HG02763 (cell line): ENCODE measurements at regions not wholly inside any gene's neighbourhood (a gene's known extent, or its start where the extent isn't known, plus 50 kb on each side); places are given as distances from the start of the nearest gene placed in this dataset.
A peak's percentile ranks its signal among the peaks of the same experiment; 100 is the strongest.

Source experiments
- ATAC-seq: cut with Tn5 transposase; IDR thresholded peaks from one replicate; pipeline ENCODE4 v1.9.1; 2021; ENCODE audit warnings: mild to moderate bottlenecking, moderate library complexity; ENCODE audit not compliant: unreplicated experiment

DNA sequence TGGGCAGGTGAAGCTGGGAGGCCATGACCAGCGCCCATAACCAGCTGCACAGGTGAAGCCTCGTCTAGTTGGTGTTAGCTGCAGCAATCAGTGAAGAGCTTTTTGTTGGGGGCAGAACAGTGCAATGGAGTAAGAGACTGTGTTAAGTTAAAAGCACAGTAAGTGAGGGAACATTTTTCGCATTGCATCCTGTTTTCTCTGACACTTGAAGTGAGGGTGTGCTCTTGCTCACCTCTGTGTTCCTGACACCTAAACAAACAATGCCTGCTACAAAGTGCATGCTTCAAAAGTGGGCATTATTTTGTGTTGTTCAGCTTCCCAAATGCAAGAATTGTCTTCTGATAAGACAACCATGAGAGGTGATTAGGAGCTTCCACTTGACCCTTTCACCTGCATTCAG is 324.0 kb upstream of the ACVR2A start:
- ATAC-seq, result no peak

DNA sequence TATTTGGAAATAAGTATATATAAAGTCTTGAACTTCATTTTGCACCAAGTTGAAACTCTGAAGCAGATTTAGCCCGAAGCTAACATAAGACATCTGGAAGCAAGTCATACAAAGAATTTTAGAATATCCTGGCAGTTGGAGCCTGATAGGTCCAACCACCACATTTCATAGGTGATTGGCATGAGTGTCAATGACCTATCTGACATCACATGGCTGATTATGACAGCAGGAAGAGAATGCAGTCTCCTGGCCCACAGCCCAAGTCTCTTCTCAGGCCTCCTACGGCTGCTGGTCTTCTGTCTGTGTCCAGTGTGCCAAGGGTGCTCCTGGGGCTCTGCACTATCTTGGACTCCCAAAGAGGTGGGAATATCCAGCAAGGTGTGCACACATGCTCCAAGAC is 325.7 kb upstream of the ACVR2A start:
- ATAC-seq, result no peak

DNA sequence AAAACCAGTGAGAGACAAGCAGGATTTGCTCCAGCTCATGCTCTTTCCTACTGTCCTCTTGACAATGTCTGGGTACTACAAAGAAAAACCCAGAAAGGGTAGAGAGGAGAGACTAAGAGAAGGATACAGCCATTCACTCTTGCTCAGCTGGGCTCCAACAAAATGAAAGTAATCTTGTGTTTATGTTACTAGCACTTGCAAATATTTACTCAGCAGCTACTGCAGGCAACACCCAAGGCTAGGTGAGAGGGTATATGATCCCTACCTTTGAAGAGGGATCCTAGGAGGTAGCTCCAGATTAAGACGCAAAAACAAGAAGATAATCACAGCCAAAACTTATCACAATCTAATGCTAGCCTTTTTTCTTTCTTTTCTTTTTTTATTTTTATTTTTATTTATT is 329.6 kb upstream of the ACVR2A start:
- ATAC-seq, result no peak

DNA sequence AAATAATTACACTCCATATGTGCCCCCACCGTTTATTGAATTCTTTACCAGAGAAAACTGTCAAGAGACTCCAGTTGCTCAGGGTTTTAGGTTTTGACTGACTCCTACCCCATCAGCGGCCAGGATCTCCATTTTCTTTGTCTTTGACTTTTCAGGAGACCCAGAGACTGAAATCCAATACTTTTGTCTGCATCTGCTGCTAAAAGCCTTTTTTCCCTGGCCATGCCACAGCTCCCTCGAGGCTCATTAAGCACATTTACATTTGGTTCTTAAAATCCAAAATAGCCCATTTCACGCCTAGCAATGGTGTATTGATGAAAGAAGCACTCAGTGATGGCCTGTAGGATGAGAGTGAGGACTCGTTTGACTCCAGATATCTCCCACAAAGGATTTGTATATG is 332.6 kb upstream of the ACVR2A start:
- ATAC-seq, result no peak

DNA sequence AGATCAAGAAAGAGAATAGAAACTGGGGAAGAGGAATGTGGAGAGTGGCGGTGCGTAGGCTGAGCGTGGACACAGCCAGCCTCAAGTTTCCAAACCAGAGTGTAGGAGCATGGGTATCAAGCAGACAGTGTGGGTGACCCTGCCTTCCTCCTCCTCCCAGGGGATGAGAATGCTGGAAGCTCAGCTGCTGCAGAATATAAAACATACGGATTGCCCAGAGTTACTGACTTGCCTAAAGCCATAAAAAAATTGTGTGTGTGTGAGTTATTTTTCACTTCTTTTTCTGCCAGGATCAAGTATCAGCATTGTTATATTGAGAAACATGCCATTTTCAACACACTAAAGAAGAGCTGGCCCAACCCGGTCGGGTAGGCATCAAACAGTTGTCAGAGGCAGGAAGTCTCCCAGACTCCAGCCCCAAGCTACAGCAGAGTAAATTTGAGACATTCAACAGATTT is 333.3 kb upstream of the ACVR2A start:
- ATAC-seq, result no peak

DNA sequence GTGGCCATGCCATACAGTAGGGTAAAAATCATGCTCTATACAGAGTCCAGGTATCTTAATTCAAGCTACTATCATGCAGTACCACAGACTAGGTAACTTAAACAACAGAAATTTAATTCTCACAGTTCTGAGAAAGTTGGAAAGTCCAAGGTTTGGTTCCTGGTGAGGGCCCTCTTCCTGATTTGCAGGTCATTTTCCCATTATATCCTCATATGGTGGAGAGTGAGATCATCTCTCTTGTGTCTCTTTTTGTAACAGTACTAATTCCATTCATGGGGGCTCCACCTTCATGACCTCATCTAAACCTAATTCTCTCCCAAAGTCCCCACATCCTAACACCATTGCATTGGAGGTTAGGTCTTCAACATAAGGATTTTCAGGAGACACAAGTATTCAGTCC is 335.0 kb upstream of the ACVR2A start:
- no peak for ATAC-seq

DNA sequence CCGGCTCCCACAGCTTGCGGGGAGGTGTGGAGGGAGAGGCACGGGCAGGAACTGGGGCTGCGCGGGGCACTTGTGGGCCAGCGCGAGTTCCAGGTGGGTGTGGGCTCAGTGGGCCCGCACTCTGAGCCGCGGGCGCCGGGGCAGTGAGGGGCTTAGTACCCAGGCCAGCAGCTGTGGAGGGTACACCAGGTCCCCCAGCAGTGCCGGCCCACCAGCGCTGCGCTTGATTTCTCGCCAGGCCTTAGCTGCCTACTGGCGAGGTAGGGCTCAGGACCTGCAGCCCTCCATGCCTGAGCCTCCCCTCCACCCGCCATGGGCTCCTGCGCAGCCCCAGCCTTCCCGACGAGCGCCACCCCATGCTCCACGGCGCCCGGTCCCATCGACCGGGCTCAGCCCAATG is 337.9 kb upstream of the ACVR2A start:
- ATAC-seq, result no peak

DNA sequence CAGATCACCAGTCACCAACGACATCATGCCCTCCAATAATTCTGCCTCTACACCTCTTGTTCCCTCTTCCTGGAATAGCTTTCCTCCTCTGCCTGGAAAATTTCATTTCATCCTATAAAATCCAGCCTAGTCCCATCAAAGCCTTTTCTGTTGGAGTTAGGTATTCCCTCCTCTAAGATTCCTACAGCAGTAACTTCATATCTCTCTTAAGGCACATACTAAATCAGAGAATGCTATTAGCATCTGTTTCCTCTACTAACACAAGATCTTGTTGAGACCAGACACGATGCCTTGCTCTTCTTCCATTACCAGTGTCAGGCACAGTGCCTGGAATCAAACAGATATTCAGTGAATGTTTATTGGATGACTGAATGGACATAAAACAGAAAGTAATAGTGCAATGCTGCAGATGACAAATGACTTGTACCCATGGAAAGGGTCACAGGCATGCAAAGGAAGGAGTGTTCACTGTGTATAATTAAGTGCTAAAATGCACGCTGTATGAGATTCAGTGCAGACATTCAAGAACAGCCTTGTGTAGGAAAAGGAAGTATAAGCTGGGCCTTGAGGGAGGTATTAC is 342.0 kb upstream of the ACVR2A start:
- no peak for ATAC-seq

DNA sequence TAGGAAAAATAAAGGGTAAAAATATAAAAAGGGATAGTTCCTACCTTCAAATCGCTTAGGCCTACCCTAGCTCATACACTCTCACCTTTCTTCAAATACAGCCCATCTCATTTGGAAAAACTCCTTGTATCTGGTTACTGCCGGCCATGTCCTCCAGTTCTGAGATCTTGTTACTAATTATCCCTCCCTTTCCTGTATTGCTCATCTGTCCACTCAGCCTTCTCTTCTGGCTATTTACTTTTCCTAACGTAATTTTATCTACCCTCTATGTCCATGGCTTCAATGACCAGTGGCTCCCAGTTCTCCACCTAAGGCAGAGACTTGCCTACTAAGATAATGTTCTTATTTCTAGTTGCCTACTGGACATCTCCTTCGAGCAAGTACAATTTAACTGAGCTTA is 342.9 kb upstream of the ACVR2A start:
- no peak for ATAC-seq

DNA sequence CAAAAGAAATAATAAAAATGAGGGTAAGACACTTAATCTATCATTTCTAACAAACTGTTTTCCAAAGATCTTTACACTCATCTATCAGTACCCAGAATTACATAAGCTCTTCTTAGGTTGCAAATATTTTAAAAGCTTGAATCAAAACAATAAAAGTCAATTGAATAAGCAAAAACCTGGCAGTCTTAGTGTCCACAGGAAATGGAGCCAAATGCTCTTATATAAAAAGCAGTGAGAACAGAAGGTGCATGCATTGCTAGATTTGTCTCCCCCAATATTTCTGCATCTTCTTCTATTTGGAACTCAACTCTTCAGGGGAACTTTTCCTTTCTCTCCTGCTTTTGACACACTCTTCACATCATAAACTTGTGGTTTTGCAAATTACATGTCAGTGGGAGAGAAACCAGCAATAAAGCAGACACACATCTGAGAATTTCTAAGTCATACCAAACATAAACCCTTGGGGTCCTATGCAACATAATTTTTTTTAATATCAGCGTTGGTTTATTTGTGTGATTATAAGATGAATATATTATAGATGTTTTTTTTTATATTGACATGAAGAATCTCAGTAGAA is 343.9 kb upstream of the ACVR2A start:
- no peak for ATAC-seq

DNA sequence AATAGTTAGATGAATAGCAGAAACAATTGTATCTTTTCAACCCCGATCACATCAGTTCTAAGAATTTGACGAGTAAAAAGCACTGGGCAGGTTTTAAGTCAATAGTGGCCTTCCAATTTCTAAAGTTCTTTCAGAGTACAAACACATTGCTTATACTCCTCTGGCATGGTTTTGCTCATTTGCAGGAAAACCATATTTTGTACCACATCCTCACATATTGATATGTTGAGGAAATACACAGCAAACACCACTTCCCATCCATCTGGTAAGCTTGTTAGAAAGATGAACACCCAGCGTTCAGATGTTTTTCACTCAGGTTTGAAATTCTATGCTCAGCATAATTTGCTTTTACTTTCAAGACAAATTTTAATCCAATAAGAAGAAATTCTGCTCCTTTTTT is 344.6 kb upstream of the ACVR2A start:
- no peak for ATAC-seq

DNA sequence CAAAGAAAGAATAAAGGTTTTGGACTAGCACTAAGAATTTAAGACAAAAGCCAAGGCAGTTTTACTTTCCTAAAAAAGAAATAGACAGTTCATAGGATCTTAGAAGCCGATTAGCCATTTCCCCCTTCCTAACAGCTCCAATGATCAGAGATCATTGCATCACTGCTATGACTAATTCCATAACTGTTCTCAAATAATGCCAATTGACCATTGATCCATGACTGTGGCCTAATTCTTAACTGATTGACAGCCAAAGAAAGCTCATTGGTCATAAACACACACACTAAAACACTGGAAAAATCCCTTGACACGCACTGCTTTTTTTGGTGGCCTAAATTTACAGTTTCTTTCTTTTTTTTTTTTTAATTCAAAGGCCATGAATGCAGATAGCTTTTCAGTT is 345.0 kb upstream of the ACVR2A start:
- peak; percentile 61 for ATAC-seq

DNA sequence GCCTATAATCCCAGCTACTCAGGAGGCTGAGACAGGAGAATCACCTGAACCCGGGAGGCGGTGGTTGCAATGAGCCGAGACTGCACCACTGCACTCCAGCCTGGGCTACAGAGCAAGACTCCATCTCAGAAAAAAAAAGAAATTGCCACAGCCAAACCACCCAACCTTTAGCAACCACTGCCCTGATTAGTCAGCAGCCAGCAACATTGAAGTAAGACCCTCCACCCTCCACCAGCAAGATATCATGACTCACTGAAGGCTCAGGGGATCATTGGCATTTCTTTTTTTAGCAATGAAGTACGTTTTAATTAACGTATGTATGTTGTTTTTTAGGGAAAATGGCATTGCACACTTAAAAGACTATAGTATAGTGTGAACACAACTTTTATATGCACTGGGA is 349.1 kb upstream of the ACVR2A start:
- ATAC-seq, result no peak

DNA sequence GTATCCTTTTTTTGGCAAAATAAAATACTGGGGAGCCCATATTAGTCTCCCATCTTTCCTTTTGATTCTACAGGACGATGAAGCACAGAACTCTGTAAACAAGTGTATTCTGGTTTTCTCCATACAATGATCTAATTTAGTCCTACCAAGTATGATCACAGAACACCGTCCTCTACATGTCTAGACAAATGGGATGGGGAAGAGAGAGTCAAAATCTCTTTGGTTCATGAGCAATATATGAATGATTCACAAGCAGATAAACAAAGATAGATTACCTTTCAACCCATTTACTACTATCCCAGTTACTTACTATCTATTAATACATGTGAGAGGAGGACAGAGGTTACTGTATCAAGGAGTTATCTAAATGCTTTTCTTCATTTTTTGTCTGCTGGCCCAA is 352.4 kb upstream of the ACVR2A start:
- no peak for ATAC-seq

DNA sequence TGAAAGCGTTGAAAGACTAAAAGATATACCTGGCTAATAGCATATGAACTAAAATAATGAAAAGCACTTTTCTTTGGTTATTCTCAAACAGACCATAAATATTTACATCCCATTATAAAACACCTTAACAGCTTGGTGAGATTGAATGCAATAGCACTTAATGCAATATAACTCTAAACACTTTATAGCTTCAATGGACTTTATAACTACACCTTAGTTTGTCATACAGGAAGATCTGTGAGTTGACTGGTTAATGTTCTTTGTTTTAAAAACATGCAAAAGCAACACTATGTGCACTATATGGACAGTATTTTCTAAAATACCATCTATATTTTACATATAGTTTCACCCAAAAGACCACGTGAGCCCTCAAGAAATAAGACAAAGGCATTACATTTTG is 353.3 kb upstream of the ACVR2A start:
- no peak for ATAC-seq

DNA sequence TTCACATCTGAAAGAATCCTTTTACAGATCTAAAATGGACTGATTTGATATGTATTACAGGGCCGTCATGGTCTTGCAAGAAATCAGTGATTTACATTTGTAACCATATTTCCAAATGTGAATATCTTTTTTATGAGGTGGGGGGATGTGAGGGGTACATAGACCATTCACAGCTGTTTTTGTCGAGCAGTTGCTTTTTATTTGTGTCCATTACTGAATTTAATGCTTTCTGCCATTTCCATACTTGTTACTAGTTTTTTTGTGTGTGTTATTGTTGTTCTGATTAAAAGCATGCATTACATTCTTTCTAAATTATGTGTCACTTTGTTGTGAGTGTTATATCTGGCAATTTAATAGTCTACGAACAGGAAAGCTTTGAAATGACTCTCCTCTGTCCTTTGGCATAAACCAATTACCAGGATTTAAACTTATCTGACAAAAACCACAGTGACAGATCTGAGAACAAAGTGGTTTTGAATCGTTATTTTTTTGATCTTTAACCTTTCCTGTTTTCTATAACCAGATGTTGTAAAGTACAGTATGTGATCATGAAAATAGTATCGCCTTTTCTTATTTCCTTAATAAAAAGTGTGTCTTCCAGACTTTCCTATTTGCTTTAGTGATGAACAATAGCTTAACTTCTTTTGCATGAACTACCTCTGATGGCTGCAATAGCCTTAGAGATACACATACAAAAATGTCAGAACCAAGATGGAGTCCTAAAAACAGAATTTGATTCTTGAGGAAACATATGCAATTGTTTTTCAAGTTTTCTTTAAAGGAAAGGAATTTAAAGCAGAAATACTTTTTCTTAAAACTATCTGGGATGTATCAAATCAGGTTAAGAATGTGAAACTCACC is 354.2 kb upstream of the ACVR2A start:
- no peak for ATAC-seq

DNA sequence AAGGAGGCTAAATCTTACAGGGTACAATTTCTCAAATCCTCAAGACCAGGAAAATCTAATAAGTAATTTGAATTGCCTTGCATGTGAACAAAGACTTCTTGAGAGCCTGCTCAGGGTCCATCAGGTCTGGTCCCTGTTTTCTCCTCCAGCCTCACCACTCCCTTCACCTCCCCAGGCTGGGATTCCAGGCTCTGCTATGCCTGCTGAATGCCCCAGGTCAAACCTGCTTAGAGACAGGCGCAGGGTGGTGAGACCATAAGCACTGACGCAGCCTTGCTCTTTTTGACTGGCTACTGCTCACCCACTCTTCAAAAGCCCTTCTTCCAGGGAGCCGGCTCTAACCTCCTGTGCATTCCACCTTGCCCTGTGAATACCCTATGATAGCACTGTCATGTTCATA is 356.4 kb upstream of the ACVR2A start:
- ATAC-seq, result no peak

DNA sequence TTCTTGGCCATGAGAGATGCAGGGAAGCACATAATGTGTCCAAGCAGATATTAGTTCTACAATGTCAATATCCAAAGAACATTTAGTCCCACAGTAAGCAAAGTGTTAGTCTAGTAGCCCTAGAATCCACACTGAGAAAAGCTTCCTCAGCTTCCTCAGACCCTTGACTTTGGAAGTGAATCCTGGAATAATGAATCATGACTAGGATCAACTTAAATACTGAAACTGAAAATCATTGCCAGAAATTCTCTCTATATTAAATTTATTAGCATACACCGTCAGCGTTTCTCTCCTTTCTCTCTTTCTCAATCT is 356.9 kb upstream of the ACVR2A start:
- ATAC-seq, result no peak

DNA sequence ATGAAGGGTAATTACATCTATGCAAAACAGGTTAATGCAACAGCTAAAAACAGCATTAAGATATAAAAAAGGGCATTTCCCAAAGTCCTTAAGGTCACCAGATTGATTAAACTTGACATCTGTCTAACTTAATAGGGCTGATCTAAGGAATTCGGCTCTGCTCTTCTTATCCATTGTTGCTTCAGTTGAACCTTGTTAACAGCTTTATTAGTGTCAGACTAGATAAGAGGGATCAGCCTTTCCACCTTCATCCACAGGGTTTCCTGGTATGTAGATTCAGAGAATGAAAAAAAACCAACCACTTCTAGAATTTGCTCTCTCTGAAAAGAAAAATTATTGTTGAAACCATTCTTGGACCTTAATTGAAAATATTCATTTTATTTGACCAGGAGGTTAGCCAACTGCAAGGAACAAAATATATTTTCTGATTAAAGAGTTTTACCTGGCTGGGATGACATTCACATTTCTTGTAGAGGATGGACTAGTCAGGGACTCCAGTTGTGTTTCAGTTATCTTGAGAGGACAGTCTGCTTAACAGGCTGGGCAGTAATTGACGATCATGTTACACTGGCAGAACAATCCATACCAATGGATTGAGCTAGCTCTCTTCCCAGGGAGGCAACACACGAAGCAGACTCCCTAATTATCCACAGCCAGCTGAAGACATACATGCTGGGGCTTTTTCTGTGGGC is 357.4 kb upstream of the ACVR2A start:
- no peak for ATAC-seq

DNA sequence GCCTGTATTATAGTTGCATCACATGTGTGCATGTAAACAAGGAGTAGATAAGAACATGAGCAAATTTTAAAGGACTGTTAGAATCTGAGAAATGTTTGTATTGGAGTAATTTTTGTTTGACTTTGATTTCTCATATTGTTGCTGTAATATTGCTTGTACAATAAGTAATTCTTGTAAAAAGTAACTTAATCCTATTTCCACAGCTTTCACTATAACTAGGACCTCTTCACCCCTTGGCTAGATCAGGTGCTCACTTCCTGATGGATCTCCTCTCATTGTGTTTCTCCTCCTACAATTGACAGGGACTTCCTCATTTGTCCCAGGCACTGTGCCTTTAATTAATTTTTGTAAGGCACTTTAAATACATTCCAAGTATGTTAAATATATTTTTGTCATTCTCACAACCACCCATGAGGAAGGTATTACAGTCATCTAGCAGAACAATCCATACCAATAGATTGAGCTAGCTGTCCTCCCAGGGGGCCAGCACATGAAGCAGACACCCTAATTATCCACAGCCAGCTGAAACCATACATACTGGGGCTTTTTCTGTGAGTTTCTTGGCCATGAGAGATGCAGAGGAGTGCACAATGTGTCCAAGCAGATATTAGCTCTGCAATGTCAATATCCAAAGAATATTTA is 359.5 kb upstream of the ACVR2A start:
- ATAC-seq, result no peak

DNA sequence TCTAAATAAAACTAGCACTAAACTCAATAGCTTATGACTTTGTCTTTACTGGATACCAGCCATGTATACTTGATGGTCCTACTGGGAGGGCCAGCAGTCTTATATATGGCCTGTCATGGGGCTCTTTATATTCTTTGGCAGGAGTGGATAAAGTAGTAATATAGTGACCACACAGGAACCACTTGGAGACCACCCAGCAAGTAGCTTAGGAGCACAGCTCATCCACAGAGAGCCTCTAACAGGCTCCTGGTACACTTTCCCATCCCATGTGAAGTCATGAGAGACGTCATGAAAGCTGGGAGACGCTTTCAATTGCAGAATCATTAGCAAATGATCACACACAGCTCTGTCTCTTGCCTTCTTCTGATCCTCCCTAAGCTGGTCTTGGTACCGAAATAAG is 360.9 kb upstream of the ACVR2A start:
- no peak for ATAC-seq
